ENCODE measurements at regions not wholly inside any gene's neighbourhood (a gene's known extent, or its start where the extent isn't known, plus 50 kb on each side); places are given as distances from the start of the nearest gene placed in this dataset.

- DNase-seq (no peak), ATAC-seq (no peak)
- POLR2A ChIA-PET: no interaction called here
- no peaks in the 10 kb centered on the region for H3K27me3 Mint-ChIP-seq
- H3K9me3 ChIP-seq (ENCODE audit: control insufficient read depth in 2 of 3, low read length in 3 of 3): no peaks in the 10 kb centered on the region
- H3K4me1 Mint-ChIP-seq: no peaks in the 10 kb centered on the region
- no peaks in the 10 kb centered on the region for H3K4me1 ChIP-seq (ENCODE audit: control insufficient read depth in 2 of 2, insufficient read depth in 2 of 2, low read length in 2 of 2)
- no peaks in the 10 kb centered on the region for H3K27me3 ChIP-seq (ENCODE audit: control insufficient read depth in 2 of 2, insufficient read depth in 2 of 2, low read length in 2 of 2)
- no peak overlapping the region for H3K4me3 Mint-ChIP-seq
- peaks cover 0 to 35% (median 6%) of the 10 kb centered on the region in 11 donors for H3K9me3 Mint-ChIP-seq
- no peaks in the 10 kb centered on the region for H3K36me3 Mint-ChIP-seq
- CTCF ChIA-PET: no interaction called here
- H3K4me3 ChIP-seq (ENCODE audit: low read length): no peak overlapping the region
- H3K27ac Mint-ChIP-seq: no peak overlapping the region
- intact Hi-C loops (cut with micrococcal nuclease): no loop called here
- H3K27ac ChIP-seq (ENCODE audit: low read depth, low read length): no peak overlapping the region
- no peaks in the 10 kb centered on the region for H3K36me3 ChIP-seq (ENCODE audit: control insufficient read depth in 2 of 3, insufficient read depth in 3 of 3, low read length in 3 of 3)
These were observed 902.1 kb upstream of the LCORL start for GRCh38 chr4:18923496-18924161.

- H3K27me3 Mint-ChIP-seq: no peaks in the 10 kb centered on the region
- intact Hi-C loops (cut with micrococcal nuclease): no loop called here
- Histone ChIP-seq H3K9me3 (ENCODE audit: control insufficient read depth in 2 of 3, low read length in 3 of 3) (no peaks in the 10 kb centered on the region), H3K4me3 (ENCODE audit: low read length) (no peak overlapping the region), H3K4me1 (ENCODE audit: control insufficient read depth in 2 of 2, insufficient read depth in 2 of 2, low read length in 2 of 2) (no peaks in the 10 kb centered on the region), H3K27me3 (ENCODE audit: control insufficient read depth in 2 of 2, insufficient read depth in 2 of 2, low read length in 2 of 2) (no peaks in the 10 kb centered on the region), H3K36me3 (ENCODE audit: control insufficient read depth in 2 of 3, insufficient read depth in 3 of 3, low read length in 3 of 3) (no peaks in the 10 kb centered on the region), H3K27ac (ENCODE audit: low read depth, low read length) (no peak overlapping the region)
- ChIA-PET POLR2A (no interaction called here), CTCF (interaction anchor here (0.5 to 0.7 kb wide), 2 partner anchors 34 to 1036 kb away, joined by 3 to 4 read pairs; no protein-coding TSS in a partner anchor)
- no peak overlapping the region for H3K27ac Mint-ChIP-seq
- H3K36me3 Mint-ChIP-seq: no peaks in the 10 kb centered on the region
- no peak for DNase-seq
- H3K4me1 Mint-ChIP-seq: no peaks in the 10 kb centered on the region
- no peak overlapping the region for H3K4me3 Mint-ChIP-seq
- ATAC-seq: no peak
- peaks cover 3 to 32% (median 11%) of the 10 kb centered on the region in 11 donors for H3K9me3 Mint-ChIP-seq
These were observed 896.1 kb upstream of the LCORL start for GRCh38 chr4:18917689-18918088.

GRCh38 chr4:18914182-18914581 lies 892.6 kb upstream of the LCORL start:
- ATAC-seq: no peak
- POLR2A ChIA-PET: no interaction called here
- Mint-ChIP-seq H3K4me1 (no peaks in the 10 kb centered on the region), H3K9me3 (peaks cover 3 to 49% (median 13%) of the 10 kb centered on the region in 11 donors), H3K4me3 (no peak overlapping the region), H3K27ac (no peak overlapping the region), H3K27me3 (no peaks in the 10 kb centered on the region), H3K36me3 (no peaks in the 10 kb centered on the region)
- H3K27ac ChIP-seq (ENCODE audit: low read depth, low read length): no peak overlapping the region
- H3K9me3 ChIP-seq (ENCODE audit: control insufficient read depth in 2 of 3, low read length in 3 of 3): no peaks in the 10 kb centered on the region
- no peaks in the 10 kb centered on the region for H3K4me1 ChIP-seq (ENCODE audit: control insufficient read depth in 2 of 2, insufficient read depth in 2 of 2, low read length in 2 of 2)
- no peak for DNase-seq
- H3K27me3 ChIP-seq (ENCODE audit: control insufficient read depth in 2 of 2, insufficient read depth in 2 of 2, low read length in 2 of 2): no peaks in the 10 kb centered on the region
- intact Hi-C loops (cut with micrococcal nuclease): no loop called here
- CTCF ChIA-PET: interaction anchor here (0.6 to 1.0 kb wide), 2 partner anchors 13 to 1841 kb away, joined by 3 read pairs; no protein-coding TSS in a partner anchor
- H3K36me3 ChIP-seq (ENCODE audit: control insufficient read depth in 2 of 3, insufficient read depth in 3 of 3, low read length in 3 of 3): no peaks in the 10 kb centered on the region
- H3K4me3 ChIP-seq (ENCODE audit: low read length): no peak overlapping the region

GRCh38 chr4:18894928-18895327 lies 873.4 kb upstream of the LCORL start:
- no peak overlapping the region for H3K27ac ChIP-seq (ENCODE audit: low read depth, low read length)
- Mint-ChIP-seq H3K4me1 (no peaks in the 10 kb centered on the region), H3K27me3 (no peaks in the 10 kb centered on the region), H3K9me3 (peaks cover 0 to 16% (median 3%) of the 10 kb centered on the region in 11 donors), H3K27ac (no peak overlapping the region), H3K36me3 (no peaks in the 10 kb centered on the region), H3K4me3 (no peak overlapping the region)
- DNase-seq (no peak), ATAC-seq (no peak)
- no peaks in the 10 kb centered on the region for H3K9me3 ChIP-seq (ENCODE audit: control insufficient read depth in 2 of 3, low read length in 3 of 3)
- intact Hi-C loops (cut with micrococcal nuclease): no loop called here
- H3K36me3 ChIP-seq (ENCODE audit: control insufficient read depth in 2 of 3, insufficient read depth in 3 of 3, low read length in 3 of 3): no peaks in the 10 kb centered on the region
- CTCF ChIA-PET: no interaction called here
- no peaks in the 10 kb centered on the region for H3K27me3 ChIP-seq (ENCODE audit: control insufficient read depth in 2 of 2, insufficient read depth in 2 of 2, low read length in 2 of 2)
- H3K4me1 ChIP-seq (ENCODE audit: control insufficient read depth in 2 of 2, insufficient read depth in 2 of 2, low read length in 2 of 2): no peaks in the 10 kb centered on the region
- no peak overlapping the region for H3K4me3 ChIP-seq (ENCODE audit: low read length)
- POLR2A ChIA-PET: no interaction called here

- Histone ChIP-seq H3K9me3 (ENCODE audit: control insufficient read depth in 2 of 3, low read length in 3 of 3) (no peaks in the 10 kb centered on the region), H3K36me3 (ENCODE audit: control insufficient read depth in 2 of 3, insufficient read depth in 3 of 3, low read length in 3 of 3) (no peaks in the 10 kb centered on the region), H3K4me1 (ENCODE audit: control insufficient read depth in 2 of 2, insufficient read depth in 2 of 2, low read length in 2 of 2) (no peaks in the 10 kb centered on the region), H3K4me3 (ENCODE audit: low read length) (no peak overlapping the region), H3K27me3 (ENCODE audit: control insufficient read depth in 2 of 2, insufficient read depth in 2 of 2, low read length in 2 of 2) (no peaks in the 10 kb centered on the region), H3K27ac (ENCODE audit: low read depth, low read length) (no peak overlapping the region)
- Mint-ChIP-seq H3K27me3 (no peaks in the 10 kb centered on the region), H3K4me1 (no peaks in the 10 kb centered on the region), H3K4me3 (no peak overlapping the region), H3K9me3 (peaks cover 0 to 13% (median 5%) of the 10 kb centered on the region in 11 donors), H3K27ac (no peak overlapping the region), H3K36me3 (no peaks in the 10 kb centered on the region)
- intact Hi-C loops (cut with micrococcal nuclease): no loop called here
- ChIA-PET CTCF (no interaction called here), POLR2A (no interaction called here)
- DNase-seq (no peak), ATAC-seq (no peak)
These were observed 860.9 kb upstream of the LCORL start for GRCh38 chr4:18882468-18882867.

DNA sequence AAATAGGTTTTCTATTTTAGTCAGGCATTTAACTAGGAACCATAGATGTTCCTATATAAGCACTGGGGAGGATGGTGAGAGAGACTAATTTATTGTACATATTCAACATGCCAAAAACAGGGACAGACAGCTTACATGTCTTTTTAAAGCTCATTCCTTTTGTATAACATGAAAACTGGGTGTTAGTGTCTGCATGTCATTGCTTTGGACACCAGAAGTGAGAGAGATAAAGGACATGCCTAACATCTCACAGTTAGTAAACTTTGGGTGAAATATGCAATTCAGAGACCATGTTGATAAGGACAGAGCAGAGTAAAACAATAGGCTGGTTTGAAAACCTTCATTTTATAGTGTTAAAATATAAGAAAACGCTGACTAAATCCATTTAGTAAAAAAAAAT lies 860.0 kb upstream of the LCORL start:
- Histone ChIP-seq H3K9me3 (ENCODE audit: control insufficient read depth in 2 of 3, low read length in 3 of 3) (no peaks in the 10 kb centered on the region), H3K27ac (ENCODE audit: low read depth, low read length) (no peak overlapping the region), H3K4me1 (ENCODE audit: control insufficient read depth in 2 of 2, insufficient read depth in 2 of 2, low read length in 2 of 2) (no peaks in the 10 kb centered on the region), H3K27me3 (ENCODE audit: control insufficient read depth in 2 of 2, insufficient read depth in 2 of 2, low read length in 2 of 2) (no peaks in the 10 kb centered on the region), H3K36me3 (ENCODE audit: control insufficient read depth in 2 of 3, insufficient read depth in 3 of 3, low read length in 3 of 3) (no peaks in the 10 kb centered on the region), H3K4me3 (ENCODE audit: low read length) (no peak overlapping the region)
- Mint-ChIP-seq H3K27ac (no peak overlapping the region), H3K4me3 (no peak overlapping the region), H3K36me3 (no peaks in the 10 kb centered on the region), H3K4me1 (no peaks in the 10 kb centered on the region), H3K27me3 (no peaks in the 10 kb centered on the region), H3K9me3 (peaks cover 0 to 22% (median 5%) of the 10 kb centered on the region in 11 donors)
- intact Hi-C loops (cut with micrococcal nuclease): no loop called here
- POLR2A ChIA-PET: no interaction called here
- ATAC-seq (no peak), DNase-seq (no peak)
- CTCF ChIA-PET: no interaction called here

DNA sequence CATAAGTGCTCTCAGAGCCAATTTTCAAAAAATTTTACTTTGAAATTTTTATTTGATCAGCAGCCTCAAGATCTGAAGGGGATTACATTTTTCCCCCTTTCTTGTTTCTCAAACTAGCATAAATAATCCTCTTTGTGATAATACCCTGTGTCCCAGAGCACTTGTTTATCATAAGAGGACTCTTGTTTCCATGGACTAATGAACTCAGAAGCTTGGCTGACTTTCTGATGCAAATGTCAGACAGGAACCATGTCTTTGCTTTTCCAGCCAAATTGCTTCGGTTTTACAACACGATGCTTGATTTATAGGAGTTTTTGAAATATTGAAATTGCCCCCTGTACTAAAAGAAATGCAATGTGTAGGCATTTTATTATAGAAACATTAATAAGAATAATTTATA lies 859.3 kb upstream of the LCORL start:
- Mint-ChIP-seq H3K9me3 (peaks cover 0 to 22% (median 5%) of the 10 kb centered on the region in 11 donors), H3K27ac (no peak overlapping the region), H3K27me3 (no peaks in the 10 kb centered on the region), H3K4me1 (no peaks in the 10 kb centered on the region), H3K4me3 (no peak overlapping the region), H3K36me3 (no peaks in the 10 kb centered on the region)
- H3K36me3 ChIP-seq (ENCODE audit: control insufficient read depth in 2 of 3, insufficient read depth in 3 of 3, low read length in 3 of 3): no peaks in the 10 kb centered on the region
- no peaks in the 10 kb centered on the region for H3K27me3 ChIP-seq (ENCODE audit: control insufficient read depth in 2 of 2, insufficient read depth in 2 of 2, low read length in 2 of 2)
- H3K9me3 ChIP-seq (ENCODE audit: control insufficient read depth in 2 of 3, low read length in 3 of 3): no peaks in the 10 kb centered on the region
- no peaks in the 10 kb centered on the region for H3K4me1 ChIP-seq (ENCODE audit: control insufficient read depth in 2 of 2, insufficient read depth in 2 of 2, low read length in 2 of 2)
- no peak overlapping the region for H3K27ac ChIP-seq (ENCODE audit: low read depth, low read length)
- ChIA-PET POLR2A (no interaction called here), CTCF (no interaction called here)
- no peak for ATAC-seq
- intact Hi-C loops (cut with micrococcal nuclease): no loop called here
- no peak overlapping the region for H3K4me3 ChIP-seq (ENCODE audit: low read length)
- DNase-seq: no peak
